ENCODE measurements at regions not wholly inside any gene's neighbourhood (a gene's known extent, or its start where the extent isn't known, plus 50 kb on each side); places are given as distances from the start of the nearest gene placed in this dataset.

- peaks cover 9 to 16% of the 10 kb centered on the region in 2 donors for H3K36me3 ChIP-seq (ENCODE audit: control insufficient read depth in 1 of 2, insufficient read depth in 2 of 2, low read length in 2 of 2)
- peak overlapping the region; percentile 96 for H3K4me3 ChIP-seq (ENCODE audit: low read depth in 1 of 2, low read length in 2 of 2)
- H3K4me1 ChIP-seq (ENCODE audit: control insufficient read depth in 1 of 2, insufficient read depth in 2 of 2, low read length in 2 of 2), result peaks cover 40 to 50% of the 10 kb centered on the region in 2 donors
- H3K27me3 ChIP-seq (ENCODE audit: control insufficient read depth in 1 of 2, insufficient read depth in 2 of 2, low read length in 2 of 2), result no peaks in the 10 kb centered on the region
- no peaks in the 10 kb centered on the region for H3K9me3 ChIP-seq (ENCODE audit: control insufficient read depth in 1 of 2, low read length in 2 of 2)
- H3K27ac ChIP-seq (ENCODE audit: low read depth, low read length), result peak overlapping the region; percentile 60
- peak overlapping the region; percentile 93 to 100 for H3K9ac ChIP-seq (ENCODE audit: low read depth in 1 of 2, low read length in 2 of 2)
These were observed 77.2 kb upstream of the PPARA start for GRCh38 chr22:46072981-46073682.

GRCh38 chr22:46073683-46074504 is 76.4 kb upstream of the PPARA start:
- Histone ChIP-seq H3K27ac (ENCODE audit: low read depth, low read length) (peak overlapping the region; percentile 60), H3K27me3 (ENCODE audit: control insufficient read depth in 1 of 2, insufficient read depth in 2 of 2, low read length in 2 of 2) (no peaks in the 10 kb centered on the region), H3K36me3 (ENCODE audit: control insufficient read depth in 1 of 2, insufficient read depth in 2 of 2, low read length in 2 of 2) (peaks cover 9 to 19% of the 10 kb centered on the region in 2 donors), H3K4me1 (ENCODE audit: control insufficient read depth in 1 of 2, insufficient read depth in 2 of 2, low read length in 2 of 2) (peaks cover 34 to 52% of the 10 kb centered on the region in 2 donors), H3K9ac (ENCODE audit: low read depth in 1 of 2, low read length in 2 of 2) (peak overlapping the region; percentile 93 to 100), H3K9me3 (ENCODE audit: control insufficient read depth in 1 of 2, low read length in 2 of 2) (no peaks in the 10 kb centered on the region), H3K4me3 (ENCODE audit: low read depth in 1 of 2, low read length in 2 of 2) (peak overlapping the region; percentile 96)

- Histone ChIP-seq H3K27me3 (ENCODE audit: control insufficient read depth in 1 of 2, insufficient read depth in 2 of 2, low read length in 2 of 2) (no peaks in the 10 kb centered on the region), H3K4me3 (ENCODE audit: low read depth in 1 of 2, low read length in 2 of 2) (peak overlapping the region; percentile 96), H3K27ac (ENCODE audit: low read depth, low read length) (peak overlapping the region; percentile 60), H3K36me3 (ENCODE audit: control insufficient read depth in 1 of 2, insufficient read depth in 2 of 2, low read length in 2 of 2) (peaks cover 9 to 21% of the 10 kb centered on the region in 2 donors), H3K9me3 (ENCODE audit: control insufficient read depth in 1 of 2, low read length in 2 of 2) (no peaks in the 10 kb centered on the region), H3K4me1 (ENCODE audit: control insufficient read depth in 1 of 2, insufficient read depth in 2 of 2, low read length in 2 of 2) (peaks cover 37 to 53% of the 10 kb centered on the region in 2 donors), H3K9ac (ENCODE audit: low read depth in 1 of 2, low read length in 2 of 2) (peak overlapping the region; percentile 93 to 100)
These were observed 75.4 kb upstream of the PPARA start for GRCh38 chr22:46074771-46075551.

GRCh38 chr22:46075764-46076531 is 74.4 kb upstream of the PPARA start:
- Histone ChIP-seq H3K4me1 (ENCODE audit: control insufficient read depth in 1 of 2, insufficient read depth in 2 of 2, low read length in 2 of 2) (peaks cover 37 to 53% of the 10 kb centered on the region in 2 donors), H3K36me3 (ENCODE audit: control insufficient read depth in 1 of 2, insufficient read depth in 2 of 2, low read length in 2 of 2) (peaks cover 9 to 21% of the 10 kb centered on the region in 2 donors), H3K27ac (ENCODE audit: low read depth, low read length) (peak overlapping the region; percentile 48), H3K9me3 (ENCODE audit: control insufficient read depth in 1 of 2, low read length in 2 of 2) (no peaks in the 10 kb centered on the region), H3K27me3 (ENCODE audit: control insufficient read depth in 1 of 2, insufficient read depth in 2 of 2, low read length in 2 of 2) (no peaks in the 10 kb centered on the region), H3K9ac (ENCODE audit: low read depth in 1 of 2, low read length in 2 of 2) (peak overlapping the region in 1 of 2 donors; percentile 41), H3K4me3 (ENCODE audit: low read depth in 1 of 2, low read length in 2 of 2) (peak overlapping the region; percentile 56 to 96)

DNA sequence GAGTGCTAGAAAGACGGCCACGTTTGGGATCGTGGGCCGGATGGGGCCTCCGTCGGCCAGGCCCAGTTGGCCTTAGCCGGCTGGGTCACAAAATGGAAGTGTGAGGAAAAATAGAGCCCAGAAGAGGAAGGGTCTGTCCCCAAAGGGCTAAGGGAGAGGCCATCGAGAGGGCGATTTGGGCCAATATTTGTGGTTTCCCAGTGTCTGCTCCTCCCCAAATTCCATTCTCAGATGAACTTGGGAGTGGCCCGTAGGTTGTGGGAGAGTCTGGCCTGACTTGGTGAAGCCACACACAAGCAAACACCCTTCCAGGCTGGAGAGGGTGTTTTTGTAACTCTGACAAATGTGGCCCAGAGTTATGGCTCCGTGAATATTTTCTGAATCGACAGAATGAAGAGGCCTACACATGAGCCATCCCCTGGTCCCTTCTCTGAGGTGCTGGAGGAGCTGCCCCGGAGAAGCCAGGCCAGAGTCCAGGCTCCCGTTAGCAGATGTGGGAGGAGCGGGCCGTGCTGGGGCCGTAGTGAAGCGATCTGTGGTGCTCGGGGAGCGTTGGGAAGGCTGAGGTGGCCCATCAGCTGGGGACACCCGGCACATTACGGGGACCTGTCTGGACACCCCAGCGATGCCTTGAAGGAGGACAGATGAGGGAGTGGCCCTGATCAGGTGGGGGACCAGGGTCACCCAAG is 73.5 kb upstream of the PPARA start:
- Histone ChIP-seq H3K4me1 (ENCODE audit: control insufficient read depth in 1 of 2, insufficient read depth in 2 of 2, low read length in 2 of 2) (peaks cover 37 to 53% of the 10 kb centered on the region in 2 donors), H3K9ac (ENCODE audit: low read depth in 1 of 2, low read length in 2 of 2) (peak overlapping the region; percentile 49 to 55), H3K27ac (ENCODE audit: low read depth, low read length) (peak overlapping the region; percentile 77), H3K36me3 (ENCODE audit: control insufficient read depth in 1 of 2, insufficient read depth in 2 of 2, low read length in 2 of 2) (peaks cover 9 to 26% of the 10 kb centered on the region in 2 donors), H3K27me3 (ENCODE audit: control insufficient read depth in 1 of 2, insufficient read depth in 2 of 2, low read length in 2 of 2) (no peaks in the 10 kb centered on the region), H3K9me3 (ENCODE audit: control insufficient read depth in 1 of 2, low read length in 2 of 2) (no peaks in the 10 kb centered on the region), H3K4me3 (ENCODE audit: low read depth in 1 of 2, low read length in 2 of 2) (peak overlapping the region; percentile 11 to 56)

GRCh38 chr22:46077669-46078099 is 72.6 kb upstream of the PPARA start:
- Histone ChIP-seq H3K27ac (ENCODE audit: low read depth, low read length) (peak overlapping the region; percentile 77), H3K4me1 (ENCODE audit: control insufficient read depth in 1 of 2, insufficient read depth in 2 of 2, low read length in 2 of 2) (peaks cover 37 to 53% of the 10 kb centered on the region in 2 donors), H3K4me3 (ENCODE audit: low read depth in 1 of 2, low read length in 2 of 2) (peak overlapping the region in 1 of 2 donors; percentile 11), H3K27me3 (ENCODE audit: control insufficient read depth in 1 of 2, insufficient read depth in 2 of 2, low read length in 2 of 2) (no peaks in the 10 kb centered on the region), H3K9ac (ENCODE audit: low read depth in 1 of 2, low read length in 2 of 2) (peak overlapping the region in 1 of 2 donors; percentile 49), H3K9me3 (ENCODE audit: control insufficient read depth in 1 of 2, low read length in 2 of 2) (no peaks in the 10 kb centered on the region), H3K36me3 (ENCODE audit: control insufficient read depth in 1 of 2, insufficient read depth in 2 of 2, low read length in 2 of 2) (peaks cover 9 to 26% of the 10 kb centered on the region in 2 donors)

GRCh38 chr22:46078241-46079092 is 71.9 kb upstream of the PPARA start:
- peak overlapping the region; percentile 89 for H3K27ac ChIP-seq (ENCODE audit: low read depth, low read length)
- peak overlapping the region; percentile 23 to 45 for H3K4me3 ChIP-seq (ENCODE audit: low read depth in 1 of 2, low read length in 2 of 2)
- H3K4me1 ChIP-seq (ENCODE audit: control insufficient read depth in 1 of 2, insufficient read depth in 2 of 2, low read length in 2 of 2), result peaks cover 39 to 58% of the 10 kb centered on the region in 2 donors

DNA sequence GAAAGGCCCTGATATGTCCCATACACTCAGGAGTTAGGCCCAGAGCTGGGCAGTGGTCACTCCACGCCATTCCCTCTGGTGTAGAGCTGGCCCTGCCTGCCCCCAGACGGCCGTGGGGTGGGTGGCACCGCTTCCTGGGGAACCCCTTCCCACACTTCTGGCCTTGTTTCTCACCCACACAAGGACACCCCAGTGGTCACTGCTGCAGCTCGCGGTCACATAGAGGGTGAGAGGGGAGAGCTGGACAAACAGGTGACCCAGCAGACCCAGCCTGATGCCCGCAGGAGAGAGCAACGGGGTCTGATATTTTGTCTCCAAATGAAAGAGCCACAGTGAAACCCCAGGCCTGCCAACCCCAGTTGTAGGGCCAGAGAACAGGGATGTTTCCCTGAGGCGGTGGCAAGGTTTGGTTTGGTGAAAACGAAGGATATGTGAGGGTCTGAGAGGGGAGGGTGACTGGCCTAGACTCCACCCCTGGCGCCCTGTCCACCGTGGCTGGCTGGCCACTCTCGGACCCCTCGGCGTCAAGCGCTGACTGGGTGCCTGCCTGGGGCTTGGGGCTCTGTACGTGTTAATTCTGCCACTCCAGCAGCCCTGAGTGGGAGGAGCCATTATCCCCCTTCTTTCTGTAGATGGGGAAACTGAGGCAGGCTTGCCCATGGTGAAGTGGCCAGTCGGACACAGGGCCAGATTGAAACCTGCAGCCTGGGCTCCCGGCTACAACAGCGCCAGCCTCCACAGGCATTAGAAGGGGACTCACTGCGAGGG is 71.0 kb upstream of the PPARA start:
- Histone ChIP-seq H3K9ac (ENCODE audit: low read depth in 1 of 2, low read length in 2 of 2) (peak overlapping the region; percentile 32 to 36), H3K4me3 (ENCODE audit: low read depth in 1 of 2, low read length in 2 of 2) (peak overlapping the region; percentile 10 to 23), H3K9me3 (ENCODE audit: control insufficient read depth in 1 of 2, low read length in 2 of 2) (no peaks in the 10 kb centered on the region), H3K27me3 (ENCODE audit: control insufficient read depth in 1 of 2, insufficient read depth in 2 of 2, low read length in 2 of 2) (no peaks in the 10 kb centered on the region), H3K4me1 (ENCODE audit: control insufficient read depth in 1 of 2, insufficient read depth in 2 of 2, low read length in 2 of 2) (peaks cover 48 to 60% of the 10 kb centered on the region in 2 donors), H3K36me3 (ENCODE audit: control insufficient read depth in 1 of 2, insufficient read depth in 2 of 2, low read length in 2 of 2) (peaks cover 5 to 26% of the 10 kb centered on the region in 2 donors), H3K27ac (ENCODE audit: low read depth, low read length) (peak overlapping the region; percentile 89)

More at GRCh38 chr22:46078241-46079092, 71.9 kb upstream of the PPARA start:
- H3K36me3 ChIP-seq (ENCODE audit: control insufficient read depth in 1 of 2, insufficient read depth in 2 of 2, low read length in 2 of 2), result peaks cover 6 to 26% of the 10 kb centered on the region in 2 donors
- peak overlapping the region; percentile 32 to 36 for H3K9ac ChIP-seq (ENCODE audit: low read depth in 1 of 2, low read length in 2 of 2)
- H3K27me3 ChIP-seq (ENCODE audit: control insufficient read depth in 1 of 2, insufficient read depth in 2 of 2, low read length in 2 of 2), result no peaks in the 10 kb centered on the region
- H3K9me3 ChIP-seq (ENCODE audit: control insufficient read depth in 1 of 2, low read length in 2 of 2), result no peaks in the 10 kb centered on the region

Data from duodenal mucosa (tissue), 2 donors.